Activated naive CD4-positive, alpha-beta T cell treated with anti-CD3 and anti-CD28 coated beads for 36 hours (primary cell): ENCODE measurements at regions not wholly inside any gene's neighbourhood (a gene's known extent, or its start where the extent isn't known, plus 50 kb on each side); places are given as distances from the start of the nearest gene placed in this dataset.

ENCODE experiments used
- CTCF ChIA-PET: fragments of 350-600 bp; sonication (Branson Sonifier 250); formaldehyde crosslinking; loops from one replicate; lab custom pipeline; 2021; ENCODE audit warnings: antibody characterized with exemption; lab: Charles Lee
- DNase-seq: peaks from one replicate; pipeline ENCODE4 v3.0.0-alpha.2; 2020
- H3K27ac Mint-ChIP-seq: one replicate; pipeline ENCODE4 v1.8.0; 2021; ENCODE audit warnings: mild to moderate bottlenecking, mixed read lengths
- H3K27me3 Mint-ChIP-seq: one replicate; pipeline ENCODE4 v1.8.0; 2021; ENCODE audit warnings: low read depth, mixed read lengths
- H3K36me3 Mint-ChIP-seq: one replicate; pipeline ENCODE4 v1.8.0; 2021; ENCODE audit warnings: low read depth, mixed read lengths
- H3K4me1 Mint-ChIP-seq: one replicate; pipeline ENCODE4 v1.8.0; 2021; ENCODE audit warnings: low read depth, mixed read lengths
- H3K4me3 Mint-ChIP-seq: one replicate; pipeline ENCODE4 v1.8.0; 2021; ENCODE audit warnings: mild to moderate bottlenecking, moderate library complexity, mixed read lengths
- H3K9me3 Mint-ChIP-seq: one replicate; pipeline ENCODE4 v1.8.0; 2021; ENCODE audit warnings: mixed read lengths
- intact Hi-C: fragments of 100-400 bp; cut with micrococcal nuclease; formaldehyde crosslinking; loops from one replicate; pipeline ENCODE4 v1.15.1; 2023

GRCh38 chr6:193773-194310, 98.4 kb upstream of the DUSP22 start:
- no peak overlapping the region for H3K4me3 Mint-ChIP-seq
- peak overlapping the region; percentile 74 for H3K27ac Mint-ChIP-seq
- intact Hi-C loops: loop anchor here (1.0 to 5.0 kb wide), 8 partner anchors 21 to 195 kb away; no protein-coding TSS in a partner anchor
- peaks cover 3% of the 10 kb centered on the region for H3K9me3 Mint-ChIP-seq
- no peaks in the 10 kb centered on the region for H3K36me3 Mint-ChIP-seq
- peaks cover 71% of the 10 kb centered on the region for H3K4me1 Mint-ChIP-seq
- peak; percentile 72 for DNase-seq
- H3K27me3 Mint-ChIP-seq: no peaks in the 10 kb centered on the region
- CTCF ChIA-PET: interaction anchor here (0.6 to 10.0 kb wide), 6 partner anchors 10 to 1204 kb away, joined by 3 to 72 read pairs (median 3); no protein-coding TSS in a partner anchor

GRCh38 chr6:195861-196360, 96.4 kb upstream of the DUSP22 start:
- Mint-ChIP-seq H3K36me3 (no peaks in the 10 kb centered on the region), H3K9me3 (peaks cover 3% of the 10 kb centered on the region), H3K27me3 (no peaks in the 10 kb centered on the region), H3K27ac (peak overlapping the region; percentile 64), H3K4me1 (peaks cover 50% of the 10 kb centered on the region), H3K4me3 (no peak overlapping the region)
- peak; percentile 89 for DNase-seq
- CTCF ChIA-PET: interaction anchor here (1.2 to 10.0 kb wide), 3 partner anchors 21 to 193 kb away, joined by 3 to 72 read pairs (median 17); no protein-coding TSS in a partner anchor
- intact Hi-C loops: loop anchor here (2.0 kb wide), 2 partner anchors 57 to 95 kb away; no protein-coding TSS in a partner anchor

GRCh38 chr6:196543-196942, 95.7 kb upstream of the DUSP22 start:
- CTCF ChIA-PET: interaction anchor here (3.3 kb wide), 1 partner anchor 20 kb away, joined by 17 read pairs; no protein-coding TSS in a partner anchor
- no peak overlapping the region for H3K27ac Mint-ChIP-seq
- H3K4me1 Mint-ChIP-seq: peaks cover 44% of the 10 kb centered on the region
- peaks cover 3% of the 10 kb centered on the region for H3K9me3 Mint-ChIP-seq
- no peaks in the 10 kb centered on the region for H3K36me3 Mint-ChIP-seq
- DNase-seq: no peak
- intact Hi-C loops: no loop called here
- no peak overlapping the region for H3K4me3 Mint-ChIP-seq
- H3K27me3 Mint-ChIP-seq: no peaks in the 10 kb centered on the region

- Mint-ChIP-seq H3K4me3 (no peak overlapping the region), H3K36me3 (no peaks in the 10 kb centered on the region), H3K27ac (no peak overlapping the region), H3K9me3 (no peaks in the 10 kb centered on the region), H3K27me3 (no peaks in the 10 kb centered on the region), H3K4me1 (peaks cover 2% of the 10 kb centered on the region)
- intact Hi-C loops: no loop called here
- CTCF ChIA-PET: interaction anchor here (1.0 kb wide), 1 partner anchor 10 kb away, joined by 3 read pairs; no protein-coding TSS in a partner anchor
- DNase-seq: no peak
Measured at GRCh38 chr6:203661-204060, 88.6 kb upstream of the DUSP22 start.

- Mint-ChIP-seq H3K27me3 (peaks cover 5% of the 10 kb centered on the region), H3K4me3 (no peak overlapping the region), H3K4me1 (peaks cover 21% of the 10 kb centered on the region), H3K27ac (no peak overlapping the region), H3K36me3 (no peaks in the 10 kb centered on the region), H3K9me3 (no peaks in the 10 kb centered on the region)
- DNase-seq: no peak
- intact Hi-C loops: no loop called here
- CTCF ChIA-PET: interaction anchor here (1.0 to 1.1 kb wide), 2 partner anchors 11 to 18 kb away, joined by 3 read pairs; no protein-coding TSS in a partner anchor
Measured at GRCh38 chr6:206264-206663, 86.0 kb upstream of the DUSP22 start.

- intact Hi-C loops: no loop called here
- no peak overlapping the region for H3K4me3 Mint-ChIP-seq
Measured at GRCh38 chr6:208364-208763, 83.9 kb upstream of the DUSP22 start.

GRCh38 chr6:208938-209337, 83.3 kb upstream of the DUSP22 start:
- DNase-seq: no peak
- Mint-ChIP-seq H3K4me3 (no peak overlapping the region), H3K9me3 (peaks cover 3% of the 10 kb centered on the region), H3K4me1 (peaks cover 21% of the 10 kb centered on the region), H3K27ac (no peak overlapping the region), H3K36me3 (peaks cover 1% of the 10 kb centered on the region), H3K27me3 (peaks cover 9% of the 10 kb centered on the region)
- intact Hi-C loops: no loop called here
- CTCF ChIA-PET: no interaction called here

More at GRCh38 chr6:208364-208763, 83.9 kb upstream of the DUSP22 start:
- CTCF ChIA-PET: no interaction called here
- H3K27me3 Mint-ChIP-seq: peaks cover 8% of the 10 kb centered on the region
- no peaks in the 10 kb centered on the region for H3K9me3 Mint-ChIP-seq
- no peaks in the 10 kb centered on the region for H3K36me3 Mint-ChIP-seq
- no peak overlapping the region for H3K27ac Mint-ChIP-seq
- H3K4me1 Mint-ChIP-seq: peaks cover 21% of the 10 kb centered on the region
- no peak for DNase-seq

- no peak overlapping the region for H3K4me3 Mint-ChIP-seq
- H3K9me3 Mint-ChIP-seq: peaks cover 3% of the 10 kb centered on the region
- intact Hi-C loops: no loop called here
- CTCF ChIA-PET: no interaction called here
- H3K27me3 Mint-ChIP-seq: peaks cover 9% of the 10 kb centered on the region
- peaks cover 1% of the 10 kb centered on the region for H3K36me3 Mint-ChIP-seq
- no peak overlapping the region for H3K27ac Mint-ChIP-seq
- peak; percentile 81 for DNase-seq
- peaks cover 24% of the 10 kb centered on the region for H3K4me1 Mint-ChIP-seq
Measured at GRCh38 chr6:209432-210103, 82.7 kb upstream of the DUSP22 start.

- Mint-ChIP-seq H3K4me1 (peaks cover 29% of the 10 kb centered on the region), H3K4me3 (no peak overlapping the region), H3K27ac (no peak overlapping the region), H3K9me3 (peaks cover 3% of the 10 kb centered on the region), H3K36me3 (peaks cover 1% of the 10 kb centered on the region), H3K27me3 (peaks cover 9% of the 10 kb centered on the region)
- CTCF ChIA-PET: no interaction called here
- intact Hi-C loops: no loop called here
- no peak for DNase-seq
Measured at GRCh38 chr6:210104-210456, 82.2 kb upstream of the DUSP22 start.

- no peak for DNase-seq
Measured at GRCh38 chr6:210778-211374, 81.4 kb upstream of the DUSP22 start.

GRCh38 chr6:211871-212497, 80.3 kb upstream of the DUSP22 start:
- Mint-ChIP-seq H3K27ac (no peak overlapping the region), H3K36me3 (peaks cover 1% of the 10 kb centered on the region), H3K9me3 (peaks cover 3% of the 10 kb centered on the region), H3K4me1 (peaks cover 46% of the 10 kb centered on the region), H3K27me3 (peaks cover 9% of the 10 kb centered on the region), H3K4me3 (no peak overlapping the region)
- DNase-seq: no peak
- CTCF ChIA-PET: interaction anchor here (1.4 kb wide), 1 partner anchor 23 kb away, joined by 4 read pairs; no protein-coding TSS in a partner anchor
- intact Hi-C loops: no loop called here

More at GRCh38 chr6:210778-211374, 81.4 kb upstream of the DUSP22 start:
- intact Hi-C loops: no loop called here
- H3K9me3 Mint-ChIP-seq: peaks cover 3% of the 10 kb centered on the region
- CTCF ChIA-PET: interaction anchor here (1.4 kb wide), 1 partner anchor 22 kb away, joined by 4 read pairs; no protein-coding TSS in a partner anchor
- peaks cover 9% of the 10 kb centered on the region for H3K27me3 Mint-ChIP-seq
- H3K27ac Mint-ChIP-seq: no peak overlapping the region
- peaks cover 36% of the 10 kb centered on the region for H3K4me1 Mint-ChIP-seq
- no peak overlapping the region for H3K4me3 Mint-ChIP-seq
- peaks cover 1% of the 10 kb centered on the region for H3K36me3 Mint-ChIP-seq

GRCh38 chr6:213284-213683, 79.0 kb upstream of the DUSP22 start:
- Mint-ChIP-seq H3K4me3 (no peak overlapping the region), H3K27ac (no peak overlapping the region), H3K36me3 (peaks cover 1% of the 10 kb centered on the region), H3K27me3 (peaks cover 9% of the 10 kb centered on the region), H3K4me1 (peaks cover 54% of the 10 kb centered on the region), H3K9me3 (peaks cover 3% of the 10 kb centered on the region)
- intact Hi-C loops: no loop called here
- CTCF ChIA-PET: interaction anchor here (1.4 kb wide), 1 partner anchor 12 kb away, joined by 4 read pairs; no protein-coding TSS in a partner anchor
- DNase-seq: no peak
